GM12878 (cell line): ENCODE measurements at regions not wholly inside any gene's neighbourhood (a gene's known extent, or its start where the extent isn't known, plus 50 kb on each side); places are given as distances from the start of the nearest gene placed in this dataset.

Source experiments
- ATAC-seq: fragments of 200-7000 bp; cut with Tn5 transposase; 3 replicates; pipeline ENCODE4 v1.9.1; 2020; ENCODE audit warnings: mild to moderate bottlenecking, moderate library complexity
- BruUV-seq: library from RNA; stranded (reverse); fragments of 400-500 nt; replicated peaks from 2 replicates; lab custom pipeline; 2021; lab: Mats Ljungman, UMichigan
- CTCF ChIA-PET: fragments of 300-600 bp; sonication (Branson Sonifier 250); formaldehyde crosslinking; extraction: SDS; loops from one replicate; lab custom pipeline; 2021; ENCODE audit warnings: inconsistent platforms; lab: Yijun Ruan, JAX
- POLR2A ChIA-PET: fragments of 350-600 bp; formaldehyde crosslinking; extraction: SDS; loops from one replicate; lab custom pipeline; 2021; ENCODE audit warnings: inconsistent platforms; lab: Charles Lee
- RAD21 ChIA-PET: fragments of 300-600 bp; sonication (Branson Sonifier 250); formaldehyde crosslinking; loops from one replicate; lab custom pipeline; 2023; ENCODE audit warnings: antibody characterized with exemption; ENCODE audit not compliant: unreplicated experiment; lab: Charles Lee
- SMC1A ChIA-PET: fragments of 300-600 bp; sonication (Branson Sonifier 250); formaldehyde crosslinking; loops from one replicate; lab custom pipeline; 2023; ENCODE audit not compliant: unreplicated experiment, uncharacterized antibody; lab: Charles Lee
- DNase-seq: peaks from one replicate; pipeline ENCODE4 v3.0.0-alpha.2; 2011; ENCODE audit warnings: low read depth, low spot score
- FAIRE-seq: peaks from 3 replicates; lab custom pipeline; 2011; peaks lifted over from hg19 to GRCh38; lab: Jason Lieb, UNC
- H2AFZ ChIP-seq: 2 replicates; pipeline ENCODE4 v1.6.0; 2011; ENCODE audit warnings: low read depth, low read length, control low read depth; ENCODE audit not compliant: control insufficient read depth
- H3K27ac ChIP-seq: 2 replicates; pipeline ENCODE4 v1.5.1; 2011; ENCODE audit warnings: control low read depth; ENCODE audit not compliant: control insufficient read depth, insufficient read depth
- H3K27me3 ChIP-seq, 2 experiments: replicated peaks in 1 of 2; 2 replicates each; pipeline versions ENCODE4 v1.6.0 to v1.6.1; 2011; ENCODE audit warnings: low read length in 1 of 2; ENCODE audit not compliant: control insufficient read depth in 2 of 2, insufficient read depth in 2 of 2
- H3K36me3 ChIP-seq, 2 experiments: 2 replicates each; pipeline ENCODE4 v1.5.1; 2011; ENCODE audit warnings: low read length in 1 of 2; ENCODE audit not compliant: control insufficient read depth in 2 of 2, insufficient read depth in 2 of 2
- H3K4me1 ChIP-seq: 2 replicates; pipeline ENCODE4 v1.6.1; 2011; ENCODE audit warnings: mild to moderate bottlenecking, low read length, moderate library complexity, mixed read lengths; ENCODE audit not compliant: control insufficient read depth, insufficient read depth
- H3K4me2 ChIP-seq: 2 replicates; pipeline ENCODE4 v1.6.0; 2011; ENCODE audit warnings: control low read depth; ENCODE audit not compliant: control insufficient read depth, insufficient read depth
- H3K4me3 ChIP-seq: fragments of 200-600 bp; sonication (generic); 2 replicates; pipeline ENCODE4 v1.5.1; 2016
- H3K79me2 ChIP-seq: 2 replicates; pipeline ENCODE4 v1.6.0; 2011; ENCODE audit warnings: low read length; ENCODE audit not compliant: control insufficient read depth, insufficient read depth
- H3K9ac ChIP-seq: 2 replicates; pipeline ENCODE4 v1.8.0; 2011; ENCODE audit warnings: low read length, control low read depth, mixed read lengths; ENCODE audit not compliant: control insufficient read depth, insufficient read depth
- H3K9me3 ChIP-seq: replicated peaks from 3 replicates; pipeline ENCODE4 v1.5.1; 2011; ENCODE audit warnings: mild to moderate bottlenecking, low read length; ENCODE audit not compliant: control insufficient read depth, insufficient read depth
- H4K20me1 ChIP-seq: 2 replicates; pipeline ENCODE4 v1.6.0; 2011; ENCODE audit not compliant: control insufficient read depth, insufficient read depth
- BRCA1 ChIP-seq: IDR thresholded peaks from 2 replicates; pipeline ENCODE4 v1.6.1; 2011; ENCODE audit warnings: low read depth, low read length, improper control_type of control experiment
- EGR1 ChIP-seq, 2 experiments: IDR thresholded peaks; 1 replicate in 1 of 2; 2 replicates in 1 of 2; pipeline ENCODE4 v1.6.1; 2011 to 2012; ENCODE audit warnings: low read depth in 2 of 2, low read length in 2 of 2, borderline replicate concordance in 1 of 2, mild to moderate bottlenecking in 1 of 2, moderate library complexity in 1 of 2
- HDAC6 ChIP-seq: fragments of 200-600 bp; sonication (generic); IDR thresholded peaks from one replicate; pipeline ENCODE4 v1.8.0; 2017; ENCODE audit warnings: antibody characterized with exemption; ENCODE audit not compliant: unreplicated experiment
- KLF5 ChIP-seq: fragments of 450-650 bp; IDR thresholded peaks from 2 replicates; pipeline ENCODE4 v1.6.1; 2014; ENCODE audit warnings: mild to moderate bottlenecking; ENCODE audit not compliant: partially characterized antibody
- NBN ChIP-seq: fragments of 450-650 bp; IDR thresholded peaks from 2 replicates; pipeline ENCODE4 v1.6.1; 2016
- PAX5 ChIP-seq: IDR thresholded peaks from 2 replicates; pipeline ENCODE4 v1.6.1; 2011; ENCODE audit warnings: low read depth, low read length, borderline replicate concordance
- RBBP5 ChIP-seq: fragments of 200-600 bp; sonication (generic); conservative IDR thresholded peaks from 2 replicates; pipeline ENCODE4 v1.6.1; 2016
- SMARCA5 ChIP-seq: fragments of 450-650 bp; IDR thresholded peaks from 2 replicates; pipeline ENCODE4 v1.6.1; 2017; ENCODE audit warnings: mild to moderate bottlenecking
- SREBF1 ChIP-seq: IDR thresholded peaks from 2 replicates; pipeline ENCODE4 v1.6.1; 2012; ENCODE audit warnings: mild to moderate bottlenecking, low read length
- WGBS: methylation state at CpG from one replicate; pipeline ENCODE4 v1.1.6; 2016; ENCODE audit warnings: low lambda C conversion rate; ENCODE audit not compliant: insufficient replicate concordance, insufficient coverage; ENCODE audit errors: missing lambda C conversion rate; 5-methylcytosine and 5-hydroxymethylcytosine counted together
- in situ Hi-C: fragments of 300-500 bp; cut with MboI; formaldehyde crosslinking; loops from 9 replicates; pipeline ENCODE4 v1.14.3; 2018; ENCODE audit warnings: mixed read lengths
- intact Hi-C: fragments of 100-400 bp; cut with micrococcal nuclease; formaldehyde crosslinking; loops from one replicate; pipeline ENCODE4 v1.14.2; 2022; ENCODE audit not compliant: unreplicated experiment
- TF ChIP-seq, protein P1 (sequence below): IDR thresholded peaks from 2 replicates; pipeline ENCODE4 v1.6.1; 2012; ENCODE audit warnings: low read depth, low read length, improper control_type of control experiment
- TF ChIP-seq, protein P2 (sequence below): fragments of 450-650 bp; IDR thresholded peaks from 2 replicates; pipeline ENCODE4 v1.6.1; 2017; ENCODE audit warnings: mild to moderate bottlenecking, low read depth, inconsistent platforms; ENCODE audit not compliant: poor library complexity, severe bottlenecking
- TF ChIP-seq, protein P3 (sequence below): fragments of 450-650 bp; IDR thresholded peaks from 2 replicates; pipeline ENCODE4 v1.6.1; 2016; ENCODE audit warnings: mild to moderate bottlenecking
- TF ChIP-seq, protein P4 (sequence below): fragments of 150-350 bp; IDR thresholded peaks from 2 replicates; pipeline ENCODE4 v1.6.1; 2014; ENCODE audit warnings: mild to moderate bottlenecking, low read depth, low read length
- TF ChIP-seq, protein P5 (sequence below): fragments of 450-650 bp; IDR thresholded peaks from 2 replicates; pipeline ENCODE4 v1.6.1; 2017; ENCODE audit warnings: antibody characterized with exemption, mild to moderate bottlenecking, moderate library complexity

DNA sequence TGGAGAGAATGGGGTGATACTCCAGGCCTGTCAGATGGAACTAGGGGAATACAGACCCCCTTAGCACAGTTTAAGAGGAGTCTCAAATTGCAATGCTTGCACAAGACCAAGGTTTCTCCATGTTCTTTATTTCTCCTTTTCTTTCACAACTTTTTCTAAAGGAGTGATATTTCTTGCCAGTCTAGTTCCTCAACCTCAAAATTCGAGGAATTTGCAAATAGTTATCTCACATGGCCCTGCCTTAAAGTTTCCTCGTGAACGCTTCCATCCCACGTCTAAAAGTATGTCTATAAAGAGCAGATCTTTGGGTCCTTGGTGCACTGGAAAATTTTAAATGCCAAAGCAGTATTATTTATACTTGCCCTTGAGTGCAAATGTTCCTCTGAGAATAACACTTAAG is 373.8 kb upstream of the KLF4 start:
- SMC1A ChIA-PET, result no interaction called here
- no TSS peak for BruUV-seq
- in situ Hi-C loops (no loop called here), intact Hi-C loops (no loop called here)
- H3K4me3 ChIP-seq, result no peak overlapping the region
- no peak for FAIRE-seq
- TF ChIP-seq SMARCA5 (no peak), HDAC6 (no peak), RBBP5 (no peak), BRCA1 (no peak), KLF5 (no peak), SREBF1 (no peak), NBN (no peak), EGR1 (IDR thresholded peaks at IDR 0.05; ENCODE audit: borderline replicate concordance in 1 of 2, low read depth in 2 of 2, low read length in 2 of 2) (no peak), PAX5 (no peak)
- TF ChIP-seq, protein P1, sequence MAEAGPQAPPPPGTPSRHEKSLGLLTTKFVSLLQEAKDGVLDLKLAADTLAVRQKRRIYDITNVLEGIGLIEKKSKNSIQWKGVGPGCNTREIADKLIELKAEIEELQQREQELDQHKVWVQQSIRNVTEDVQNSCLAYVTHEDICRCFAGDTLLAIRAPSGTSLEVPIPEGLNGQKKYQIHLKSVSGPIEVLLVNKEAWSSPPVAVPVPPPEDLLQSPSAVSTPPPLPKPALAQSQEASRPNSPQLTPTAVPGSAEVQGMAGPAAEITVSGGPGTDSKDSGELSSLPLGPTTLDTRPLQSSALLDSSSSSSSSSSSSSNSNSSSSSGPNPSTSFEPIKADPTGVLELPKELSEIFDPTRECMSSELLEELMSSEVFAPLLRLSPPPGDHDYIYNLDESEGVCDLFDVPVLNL, result no peak
- TF ChIP-seq, protein P2, sequence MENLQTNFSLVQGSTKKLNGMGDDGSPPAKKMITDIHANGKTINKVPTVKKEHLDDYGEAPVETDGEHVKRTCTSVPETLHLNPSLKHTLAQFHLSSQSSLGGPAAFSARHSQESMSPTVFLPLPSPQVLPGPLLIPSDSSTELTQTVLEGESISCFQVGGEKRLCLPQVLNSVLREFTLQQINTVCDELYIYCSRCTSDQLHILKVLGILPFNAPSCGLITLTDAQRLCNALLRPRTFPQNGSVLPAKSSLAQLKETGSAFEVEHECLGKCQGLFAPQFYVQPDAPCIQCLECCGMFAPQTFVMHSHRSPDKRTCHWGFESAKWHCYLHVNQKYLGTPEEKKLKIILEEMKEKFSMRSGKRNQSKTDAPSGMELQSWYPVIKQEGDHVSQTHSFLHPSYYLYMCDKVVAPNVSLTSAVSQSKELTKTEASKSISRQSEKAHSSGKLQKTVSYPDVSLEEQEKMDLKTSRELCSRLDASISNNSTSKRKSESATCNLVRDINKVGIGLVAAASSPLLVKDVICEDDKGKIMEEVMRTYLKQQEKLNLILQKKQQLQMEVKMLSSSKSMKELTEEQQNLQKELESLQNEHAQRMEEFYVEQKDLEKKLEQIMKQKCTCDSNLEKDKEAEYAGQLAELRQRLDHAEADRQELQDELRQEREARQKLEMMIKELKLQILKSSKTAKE, result no peak
- TF ChIP-seq, protein P3, sequence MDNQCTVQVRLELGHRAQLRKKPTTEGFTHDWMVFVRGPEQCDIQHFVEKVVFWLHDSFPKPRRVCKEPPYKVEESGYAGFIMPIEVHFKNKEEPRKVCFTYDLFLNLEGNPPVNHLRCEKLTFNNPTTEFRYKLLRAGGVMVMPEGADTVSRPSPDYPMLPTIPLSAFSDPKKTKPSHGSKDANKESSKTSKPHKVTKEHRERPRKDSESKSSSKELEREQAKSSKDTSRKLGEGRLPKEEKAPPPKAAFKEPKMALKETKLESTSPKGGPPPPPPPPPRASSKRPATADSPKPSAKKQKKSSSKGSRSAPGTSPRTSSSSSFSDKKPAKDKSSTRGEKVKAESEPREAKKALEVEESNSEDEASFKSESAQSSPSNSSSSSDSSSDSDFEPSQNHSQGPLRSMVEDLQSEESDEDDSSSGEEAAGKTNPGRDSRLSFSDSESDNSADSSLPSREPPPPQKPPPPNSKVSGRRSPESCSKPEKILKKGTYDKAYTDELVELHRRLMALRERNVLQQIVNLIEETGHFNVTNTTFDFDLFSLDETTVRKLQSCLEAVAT, result no peak
- TF ChIP-seq, protein P4, sequence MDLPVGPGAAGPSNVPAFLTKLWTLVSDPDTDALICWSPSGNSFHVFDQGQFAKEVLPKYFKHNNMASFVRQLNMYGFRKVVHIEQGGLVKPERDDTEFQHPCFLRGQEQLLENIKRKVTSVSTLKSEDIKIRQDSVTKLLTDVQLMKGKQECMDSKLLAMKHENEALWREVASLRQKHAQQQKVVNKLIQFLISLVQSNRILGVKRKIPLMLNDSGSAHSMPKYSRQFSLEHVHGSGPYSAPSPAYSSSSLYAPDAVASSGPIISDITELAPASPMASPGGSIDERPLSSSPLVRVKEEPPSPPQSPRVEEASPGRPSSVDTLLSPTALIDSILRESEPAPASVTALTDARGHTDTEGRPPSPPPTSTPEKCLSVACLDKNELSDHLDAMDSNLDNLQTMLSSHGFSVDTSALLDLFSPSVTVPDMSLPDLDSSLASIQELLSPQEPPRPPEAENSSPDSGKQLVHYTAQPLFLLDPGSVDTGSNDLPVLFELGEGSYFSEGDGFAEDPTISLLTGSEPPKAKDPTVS, result no peak
- TF ChIP-seq, protein P5, sequence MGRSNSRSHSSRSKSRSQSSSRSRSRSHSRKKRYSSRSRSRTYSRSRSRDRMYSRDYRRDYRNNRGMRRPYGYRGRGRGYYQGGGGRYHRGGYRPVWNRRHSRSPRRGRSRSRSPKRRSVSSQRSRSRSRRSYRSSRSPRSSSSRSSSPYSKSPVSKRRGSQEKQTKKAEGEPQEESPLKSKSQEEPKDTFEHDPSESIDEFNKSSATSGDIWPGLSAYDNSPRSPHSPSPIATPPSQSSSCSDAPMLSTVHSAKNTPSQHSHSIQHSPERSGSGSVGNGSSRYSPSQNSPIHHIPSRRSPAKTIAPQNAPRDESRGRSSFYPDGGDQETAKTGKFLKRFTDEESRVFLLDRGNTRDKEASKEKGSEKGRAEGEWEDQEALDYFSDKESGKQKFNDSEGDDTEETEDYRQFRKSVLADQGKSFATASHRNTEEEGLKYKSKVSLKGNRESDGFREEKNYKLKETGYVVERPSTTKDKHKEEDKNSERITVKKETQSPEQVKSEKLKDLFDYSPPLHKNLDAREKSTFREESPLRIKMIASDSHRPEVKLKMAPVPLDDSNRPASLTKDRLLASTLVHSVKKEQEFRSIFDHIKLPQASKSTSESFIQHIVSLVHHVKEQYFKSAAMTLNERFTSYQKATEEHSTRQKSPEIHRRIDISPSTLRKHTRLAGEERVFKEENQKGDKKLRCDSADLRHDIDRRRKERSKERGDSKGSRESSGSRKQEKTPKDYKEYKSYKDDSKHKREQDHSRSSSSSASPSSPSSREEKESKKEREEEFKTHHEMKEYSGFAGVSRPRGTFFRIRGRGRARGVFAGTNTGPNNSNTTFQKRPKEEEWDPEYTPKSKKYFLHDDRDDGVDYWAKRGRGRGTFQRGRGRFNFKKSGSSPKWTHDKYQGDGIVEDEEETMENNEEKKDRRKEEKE, result no peak
- no peak overlapping the region for H3K9ac ChIP-seq
- 38% methylated on average over 4 of the region's 4 CpGs for WGBS
- no peak for DNase-seq
- H3K9me3 ChIP-seq, result no peaks in the 10 kb centered on the region
- no peak for ATAC-seq
- H4K20me1 ChIP-seq, result no peaks in the 10 kb centered on the region
- no peak overlapping the region for H2AFZ ChIP-seq
- no peaks in the 10 kb centered on the region for H3K4me1 ChIP-seq
- H3K4me2 ChIP-seq, result no peak overlapping the region
- RAD21 ChIA-PET, result no interaction called here
- no peaks in the 10 kb centered on the region for H3K27me3 ChIP-seq
- no peak overlapping the region for H3K27ac ChIP-seq
- no peaks in the 10 kb centered on the region for H3K79me2 ChIP-seq
- POLR2A ChIA-PET, result no interaction called here
- CTCF ChIA-PET, result no interaction called here
- H3K36me3 ChIP-seq, result no peaks in the 10 kb centered on the region
